ENCODE measurements at regions not wholly inside any gene's neighbourhood (a gene's known extent, or its start where the extent isn't known, plus 50 kb on each side); places are given as distances from the start of the nearest gene placed in this dataset.
"Not testable (repeated sequence)": the region's sequence is repeated elsewhere in the genome, so short reads cannot be mapped to it uniquely, and the experiment has no call there.

GRCh38 chr18:5721924-5722323 is 173.4 kb downstream of the TMEM200C start:
- no peak for DNase-seq (ENCODE audit: low read depth in 1 of 2, low spot score in 1 of 2)

GRCh38 chr18:5720132-5720531 is 175.2 kb downstream of the TMEM200C start:
- no peak for DNase-seq (ENCODE audit: low read depth in 1 of 2, low spot score in 1 of 2)

- DNase-seq (ENCODE audit: low read depth in 1 of 2, low spot score in 1 of 2) = no peak
Observed at GRCh38 chr18:5717256-5717655, 173.5 kb upstream of the EPB41L3 start.

GRCh38 chr18:5710676-5711075 is 166.9 kb upstream of the EPB41L3 start:
- DNase-seq (ENCODE audit: low read depth in 1 of 2, low spot score in 1 of 2) = no peak

GRCh38 chr18:5710235-5710634 is 166.4 kb upstream of the EPB41L3 start:
- DNase-seq (ENCODE audit: low read depth in 1 of 2, low spot score in 1 of 2) = no peak

GRCh38 chr18:5709476-5710095 is 165.8 kb upstream of the EPB41L3 start:
- DNase-seq (ENCODE audit: low read depth in 1 of 2, low spot score in 1 of 2) = no peak

- no peak for DNase-seq (ENCODE audit: low read depth in 1 of 2, low spot score in 1 of 2)
Observed at GRCh38 chr18:5707586-5707985, 163.8 kb upstream of the EPB41L3 start.

GRCh38 chr18:5705393-5705792 is 161.6 kb upstream of the EPB41L3 start:
- no peak for DNase-seq (ENCODE audit: low read depth in 1 of 2, low spot score in 1 of 2)

- no peak for DNase-seq (ENCODE audit: low read depth in 1 of 2, low spot score in 1 of 2)
Observed at GRCh38 chr18:5704847-5705246, 161.1 kb upstream of the EPB41L3 start.

- not testable (repeated sequence) for DNase-seq (ENCODE audit: low read depth in 1 of 2, low spot score in 1 of 2)
Observed at GRCh38 chr18:5702016-5702415, 158.2 kb upstream of the EPB41L3 start.

- no peak for DNase-seq (ENCODE audit: low read depth in 1 of 2, low spot score in 1 of 2)
Observed at GRCh38 chr18:5693699-5694294, 150.0 kb upstream of the EPB41L3 start.

- DNase-seq (ENCODE audit: low read depth in 1 of 2, low spot score in 1 of 2) = no peak
Observed at GRCh38 chr18:5678779-5679406, 135.1 kb upstream of the EPB41L3 start.

- no peak for DNase-seq (ENCODE audit: low read depth in 1 of 2, low spot score in 1 of 2)
Observed at GRCh38 chr18:5678278-5678677, 134.5 kb upstream of the EPB41L3 start.

GRCh38 chr18:5673616-5674015 is 129.8 kb upstream of the EPB41L3 start:
- DNase-seq (ENCODE audit: low read depth in 1 of 2, low spot score in 1 of 2) = no peak

GRCh38 chr18:5669585-5669984 is 125.8 kb upstream of the EPB41L3 start:
- no peak for DNase-seq (ENCODE audit: low read depth in 1 of 2, low spot score in 1 of 2)

- DNase-seq (ENCODE audit: low read depth in 1 of 2, low spot score in 1 of 2) = no peak
Observed at GRCh38 chr18:5668087-5668715, 124.4 kb upstream of the EPB41L3 start.

- DNase-seq (ENCODE audit: low read depth in 1 of 2, low spot score in 1 of 2) = no peak
Observed at GRCh38 chr18:5667356-5667755, 123.6 kb upstream of the EPB41L3 start.

GRCh38 chr18:5662586-5663090 is 118.8 kb upstream of the EPB41L3 start:
- DNase-seq (ENCODE audit: low read depth in 1 of 2, low spot score in 1 of 2) = no peak

GRCh38 chr18:5661179-5661578 is 117.4 kb upstream of the EPB41L3 start:
- no peak for DNase-seq (ENCODE audit: low read depth in 1 of 2, low spot score in 1 of 2)

- DNase-seq (ENCODE audit: low read depth in 1 of 2, low spot score in 1 of 2) = no peak
Observed at GRCh38 chr18:5653802-5654201, 110.0 kb upstream of the EPB41L3 start.

GRCh38 chr18:5651736-5652135 is 107.9 kb upstream of the EPB41L3 start:
- no peak for DNase-seq (ENCODE audit: low read depth in 1 of 2, low spot score in 1 of 2)

- DNase-seq (ENCODE audit: low read depth in 1 of 2, low spot score in 1 of 2) = no peak
Observed at GRCh38 chr18:5649439-5649838, 105.6 kb upstream of the EPB41L3 start.
